ENCODE measurements at regions not wholly inside any gene's neighbourhood (a gene's known extent, or its start where the extent isn't known, plus 50 kb on each side); places are given as distances from the start of the nearest gene placed in this dataset.

DNA sequence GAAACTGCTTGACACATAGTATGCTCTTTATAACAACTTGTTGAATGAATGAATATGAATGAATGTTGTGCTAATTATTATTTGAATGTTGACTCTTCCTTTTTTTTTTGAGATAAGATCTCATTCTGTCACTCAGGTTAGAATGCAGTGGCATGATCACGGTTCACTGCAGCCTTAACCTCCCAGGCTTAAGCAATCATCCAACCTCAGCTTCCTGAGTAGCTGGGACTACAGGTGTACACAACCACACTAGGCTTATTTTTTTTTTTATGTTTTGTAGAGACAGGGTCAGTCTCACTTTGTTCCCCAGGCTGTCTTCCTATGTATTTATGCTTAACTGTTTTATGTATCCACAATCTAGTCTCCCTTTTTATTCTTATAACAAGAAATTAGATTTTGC is 114.7 kb upstream of the WDFY3 start:
- TF ChIP-seq ZFX (IDR thresholded peaks at IDR 0.05; ENCODE audit: borderline replicate concordance), result no peak
- TF ChIP-seq, protein P1, sequence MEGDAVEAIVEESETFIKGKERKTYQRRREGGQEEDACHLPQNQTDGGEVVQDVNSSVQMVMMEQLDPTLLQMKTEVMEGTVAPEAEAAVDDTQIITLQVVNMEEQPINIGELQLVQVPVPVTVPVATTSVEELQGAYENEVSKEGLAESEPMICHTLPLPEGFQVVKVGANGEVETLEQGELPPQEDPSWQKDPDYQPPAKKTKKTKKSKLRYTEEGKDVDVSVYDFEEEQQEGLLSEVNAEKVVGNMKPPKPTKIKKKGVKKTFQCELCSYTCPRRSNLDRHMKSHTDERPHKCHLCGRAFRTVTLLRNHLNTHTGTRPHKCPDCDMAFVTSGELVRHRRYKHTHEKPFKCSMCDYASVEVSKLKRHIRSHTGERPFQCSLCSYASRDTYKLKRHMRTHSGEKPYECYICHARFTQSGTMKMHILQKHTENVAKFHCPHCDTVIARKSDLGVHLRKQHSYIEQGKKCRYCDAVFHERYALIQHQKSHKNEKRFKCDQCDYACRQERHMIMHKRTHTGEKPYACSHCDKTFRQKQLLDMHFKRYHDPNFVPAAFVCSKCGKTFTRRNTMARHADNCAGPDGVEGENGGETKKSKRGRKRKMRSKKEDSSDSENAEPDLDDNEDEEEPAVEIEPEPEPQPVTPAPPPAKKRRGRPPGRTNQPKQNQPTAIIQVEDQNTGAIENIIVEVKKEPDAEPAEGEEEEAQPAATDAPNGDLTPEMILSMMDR (IDR thresholded peaks at IDR 0.05), result no peak
- H3K27ac ChIP-seq, result no peak overlapping the region

GRCh38 chr4:85084371-85085094 is 118.0 kb upstream of the WDFY3 start:
- no peak for TF ChIP-seq ZFX (IDR thresholded peaks at IDR 0.05; ENCODE audit: borderline replicate concordance)
- TF ChIP-seq, protein P1 (IDR thresholded peaks at IDR 0.05), result peak; percentile 86
- H3K27ac ChIP-seq, result no peak overlapping the region

- TF ChIP-seq, protein P1 (IDR thresholded peaks at IDR 0.05), result no peak
- TF ChIP-seq ZFX (IDR thresholded peaks at IDR 0.05; ENCODE audit: borderline replicate concordance), result no peak
- no peak overlapping the region for H3K27ac ChIP-seq
Observed at GRCh38 chr4:85086721-85087120, 120.2 kb upstream of the WDFY3 start.

GRCh38 chr4:85092536-85092935 is 126.0 kb upstream of the WDFY3 start:
- H3K27ac ChIP-seq, result no peak overlapping the region
- TF ChIP-seq, protein P1 (IDR thresholded peaks at IDR 0.05), result no peak
- TF ChIP-seq ZFX (IDR thresholded peaks at IDR 0.05; ENCODE audit: borderline replicate concordance), result no peak

- no peak overlapping the region for H3K27ac ChIP-seq
- no peak for TF ChIP-seq ZFX (IDR thresholded peaks at IDR 0.05; ENCODE audit: borderline replicate concordance)
- TF ChIP-seq, protein P1 (IDR thresholded peaks at IDR 0.05), result no peak
Observed at GRCh38 chr4:85092943-85093342, 126.5 kb upstream of the WDFY3 start.

GRCh38 chr4:85094735-85095134 is 128.2 kb upstream of the WDFY3 start:
- TF ChIP-seq ZFX (IDR thresholded peaks at IDR 0.05; ENCODE audit: borderline replicate concordance), result no peak
- TF ChIP-seq, protein P1 (IDR thresholded peaks at IDR 0.05), result no peak

GRCh38 chr4:85102606-85103005 is 136.1 kb upstream of the WDFY3 start:
- no peak overlapping the region for H3K27ac ChIP-seq
- TF ChIP-seq ZFX (IDR thresholded peaks at IDR 0.05; ENCODE audit: borderline replicate concordance), result no peak
- TF ChIP-seq, protein P1 (IDR thresholded peaks at IDR 0.05), result no peak

More at GRCh38 chr4:85094735-85095134, 128.2 kb upstream of the WDFY3 start:
- H3K27ac ChIP-seq, result no peak overlapping the region

Data from 22Rv1 (cell line).